Esophagus (tissue), 2 donors: ENCODE measurements at regions not wholly inside any gene's neighbourhood (a gene's known extent, or its start where the extent isn't known, plus 50 kb on each side); places are given as distances from the start of the nearest gene placed in this dataset.
"Not testable (repeated sequence)": the region's sequence is repeated elsewhere in the genome, so short reads cannot be mapped to it uniquely, and the experiment has no call there.

ENCODE experiments used
- H3K27ac ChIP-seq, 2 donors: one replicate each; pipeline ENCODE4 v1.5.1; 2013; ENCODE audit warnings: low read depth in 2 of 2, mild to moderate bottlenecking in 2 of 2, inconsistent platforms in 1 of 2, low read length in 1 of 2, moderate library complexity in 1 of 2
- H3K27me3 ChIP-seq, 2 donors: one replicate each; pipeline ENCODE4 v1.6.1; 2013; ENCODE audit warnings: low read length in 2 of 2, control low read depth in 1 of 2, mild to moderate bottlenecking in 1 of 2; ENCODE audit not compliant: insufficient read depth in 2 of 2, control insufficient read depth in 1 of 2
- H3K36me3 ChIP-seq, 2 donors: one replicate each; pipeline ENCODE4 v1.6.1; 2013; ENCODE audit warnings: low read length in 1 of 2; ENCODE audit not compliant: control insufficient read depth in 2 of 2, insufficient read depth in 2 of 2
- H3K4me1 ChIP-seq, 2 donors: one replicate each; pipeline ENCODE4 v1.6.1; 2013; ENCODE audit warnings: low read length in 1 of 2; ENCODE audit not compliant: control insufficient read depth in 2 of 2, insufficient read depth in 2 of 2
- H3K4me3 ChIP-seq, 2 donors: one replicate each; pipeline ENCODE4 v1.5.1; 2013; ENCODE audit warnings: low read length in 2 of 2, mild to moderate bottlenecking in 2 of 2, low read depth in 1 of 2, moderate library complexity in 1 of 2
- H3K9me3 ChIP-seq, 2 donors: one replicate each; pipeline ENCODE4 v1.6.1; 2013; ENCODE audit warnings: mild to moderate bottlenecking in 2 of 2, low read depth in 1 of 2, low read length in 1 of 2, moderate library complexity in 1 of 2; ENCODE audit not compliant: control insufficient read depth in 2 of 2, insufficient read depth in 1 of 2
- WGBS, 2 donors: extraction: QIAGEN DNeasy Blood & Tissue Kit; methylation state at CpG; one replicate each; pipeline ENCODE4 v1.1.7; 2013; 5-methylcytosine and 5-hydroxymethylcytosine counted together
- donor health status: healthy with polysubstance abuse.
- donor health status: Bipolar disorder and iron deficiency.

- H3K27ac ChIP-seq, H3K4me3 ChIP-seq, H3K27me3 ChIP-seq, H3K4me1 ChIP-seq, H3K9me3 ChIP-seq, H3K36me3 ChIP-seq: not testable (repeated sequence)
- 84 to 91% methylated on average over 1 of the region's 1 CpG for WGBS, 2 donors
Measured at GRCh38 chr5:2349768-2350167, 401.7 kb downstream of the IRX2 start.

- Histone ChIP-seq H3K36me3 (no peaks in the 10 kb centered on the region), H3K27ac (no peak overlapping the region), H3K4me1 (no peaks in the 10 kb centered on the region), H3K4me3 (no peak overlapping the region), H3K9me3 (no peaks in the 10 kb centered on the region), H3K27me3 (no peaks in the 10 kb centered on the region)
- WGBS, 2 donors = 74 to 76% methylated on average over 20 of the region's 20 CpGs
Measured at GRCh38 chr5:2338686-2339085, 412.8 kb downstream of the IRX2 start.

GRCh38 chr5:2335733-2336515 is 415.6 kb downstream of the IRX2 start:
- H3K36me3 ChIP-seq = no peaks in the 10 kb centered on the region
- WGBS, 2 donors = 84 to 86% methylated on average over 13 of the region's 13 CpGs

GRCh38 chr5:2335125-2335732 is 416.2 kb downstream of the IRX2 start:
- H3K4me1 ChIP-seq = no peaks in the 10 kb centered on the region
- WGBS, 2 donors = 67 to 77% methylated on average over 21 of the region's 21 CpGs
- no peak overlapping the region for H3K4me3 ChIP-seq
- peaks cover 0 to 4% of the 10 kb centered on the region in 2 donors for H3K9me3 ChIP-seq
- H3K27me3 ChIP-seq = no peaks in the 10 kb centered on the region
- H3K36me3 ChIP-seq = no peaks in the 10 kb centered on the region
- no peak overlapping the region for H3K27ac ChIP-seq

More at GRCh38 chr5:2335733-2336515, 415.6 kb downstream of the IRX2 start:
- Histone ChIP-seq H3K9me3 (peaks cover 0 to 4% of the 10 kb centered on the region in 2 donors), H3K27ac (no peak overlapping the region), H3K4me1 (no peaks in the 10 kb centered on the region), H3K27me3 (no peaks in the 10 kb centered on the region), H3K4me3 (no peak overlapping the region)

GRCh38 chr5:2334719-2335118 is 416.8 kb downstream of the IRX2 start:
- Histone ChIP-seq H3K36me3 (no peaks in the 10 kb centered on the region), H3K27ac (no peak overlapping the region), H3K4me1 (no peaks in the 10 kb centered on the region), H3K9me3 (peaks cover 0 to 4% of the 10 kb centered on the region in 2 donors), H3K27me3 (no peaks in the 10 kb centered on the region), H3K4me3 (no peak overlapping the region)
- 14 to 28% methylated on average over 24 of the region's 24 CpGs for WGBS, 2 donors

- H3K27me3 ChIP-seq = no peaks in the 10 kb centered on the region
- no peak overlapping the region for H3K4me3 ChIP-seq
- no peaks in the 10 kb centered on the region for H3K4me1 ChIP-seq
- 62 to 72% methylated on average over 4 of the region's 4 CpGs for WGBS, 2 donors
- no peaks in the 10 kb centered on the region for H3K36me3 ChIP-seq
- no peak overlapping the region for H3K27ac ChIP-seq
- H3K9me3 ChIP-seq = peaks cover 0 to 4% of the 10 kb centered on the region in 2 donors
Measured at GRCh38 chr5:2333291-2333690, 418.2 kb downstream of the IRX2 start.

- no peaks in the 10 kb centered on the region for H3K4me1 ChIP-seq
- H3K27me3 ChIP-seq = no peaks in the 10 kb centered on the region
- no peaks in the 10 kb centered on the region for H3K36me3 ChIP-seq
- 75 to 82% methylated on average over 6 of the region's 6 CpGs for WGBS, 2 donors
- peaks cover 0 to 4% of the 10 kb centered on the region in 2 donors for H3K9me3 ChIP-seq
- no peak overlapping the region for H3K27ac ChIP-seq
- no peak overlapping the region for H3K4me3 ChIP-seq
Measured at GRCh38 chr5:2332521-2332920, 419.0 kb downstream of the IRX2 start.

- 82 to 83% methylated on average over 13 of the region's 13 CpGs for WGBS, 2 donors
- no peaks in the 10 kb centered on the region for H3K27me3 ChIP-seq
- no peak overlapping the region for H3K4me3 ChIP-seq
- no peaks in the 10 kb centered on the region for H3K36me3 ChIP-seq
- H3K9me3 ChIP-seq = peaks cover 0 to 4% of the 10 kb centered on the region in 2 donors
- H3K4me1 ChIP-seq = no peaks in the 10 kb centered on the region
- no peak overlapping the region for H3K27ac ChIP-seq
Measured at GRCh38 chr5:2330325-2331130, 420.9 kb downstream of the IRX2 start.

GRCh38 chr5:2329741-2330140 is 421.7 kb downstream of the IRX2 start:
- WGBS, 2 donors = 75 to 86% methylated on average over 12 of the region's 12 CpGs
- no peaks in the 10 kb centered on the region for H3K4me1 ChIP-seq
- no peak overlapping the region for H3K27ac ChIP-seq
- no peaks in the 10 kb centered on the region for H3K27me3 ChIP-seq
- H3K4me3 ChIP-seq = no peak overlapping the region
- peaks cover 0 to 4% of the 10 kb centered on the region in 2 donors for H3K9me3 ChIP-seq
- H3K36me3 ChIP-seq = no peaks in the 10 kb centered on the region
